ENCODE measurements at regions not wholly inside any gene's neighbourhood (a gene's known extent, or its start where the extent isn't known, plus 50 kb on each side); places are given as distances from the start of the nearest gene placed in this dataset.

DNA sequence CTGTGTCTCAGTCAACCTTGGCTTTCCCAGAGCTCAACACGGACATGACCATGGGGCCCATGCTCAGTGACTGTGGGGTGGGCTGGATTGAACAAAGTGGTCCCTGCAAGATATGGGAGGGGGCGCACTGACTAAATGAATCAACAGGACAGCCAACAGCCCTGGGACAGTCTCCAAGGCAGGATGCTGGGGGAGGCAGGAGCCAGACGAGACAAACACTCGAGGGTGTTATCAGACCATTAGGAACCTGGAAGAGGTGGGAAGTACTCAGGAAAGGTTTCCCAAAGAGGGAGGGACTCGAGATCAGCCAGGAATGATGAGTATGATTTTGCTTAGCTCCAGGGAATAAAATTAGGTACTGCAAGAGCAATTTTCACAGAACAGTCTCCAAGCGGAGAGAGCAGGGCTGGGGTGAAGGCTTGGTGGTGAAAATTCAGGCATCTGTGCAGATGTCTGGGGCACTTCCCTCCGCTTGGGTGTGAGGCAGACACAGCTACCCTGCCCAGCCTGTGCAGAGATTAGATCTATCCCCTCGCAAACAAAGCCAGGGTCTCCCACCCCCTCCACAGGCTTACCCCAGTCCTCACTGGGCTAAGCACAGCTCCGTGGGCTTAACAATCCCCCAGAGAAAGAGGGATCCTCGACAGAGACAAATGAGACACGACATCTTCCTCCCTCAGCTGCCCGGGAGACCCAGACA, 261.1 kb upstream of the ZMIZ1 start:
- Histone ChIP-seq H3K27ac (no peak overlapping the region), H3K27me3 (replicated peaks) (peaks cover 14% of the 10 kb centered on the region), H3K4me3 (ENCODE audit: low read depth, low read length) (no peak overlapping the region), H3K36me3 (replicated peaks) (no peaks in the 10 kb centered on the region)
- TF ChIP-seq, protein P1, sequence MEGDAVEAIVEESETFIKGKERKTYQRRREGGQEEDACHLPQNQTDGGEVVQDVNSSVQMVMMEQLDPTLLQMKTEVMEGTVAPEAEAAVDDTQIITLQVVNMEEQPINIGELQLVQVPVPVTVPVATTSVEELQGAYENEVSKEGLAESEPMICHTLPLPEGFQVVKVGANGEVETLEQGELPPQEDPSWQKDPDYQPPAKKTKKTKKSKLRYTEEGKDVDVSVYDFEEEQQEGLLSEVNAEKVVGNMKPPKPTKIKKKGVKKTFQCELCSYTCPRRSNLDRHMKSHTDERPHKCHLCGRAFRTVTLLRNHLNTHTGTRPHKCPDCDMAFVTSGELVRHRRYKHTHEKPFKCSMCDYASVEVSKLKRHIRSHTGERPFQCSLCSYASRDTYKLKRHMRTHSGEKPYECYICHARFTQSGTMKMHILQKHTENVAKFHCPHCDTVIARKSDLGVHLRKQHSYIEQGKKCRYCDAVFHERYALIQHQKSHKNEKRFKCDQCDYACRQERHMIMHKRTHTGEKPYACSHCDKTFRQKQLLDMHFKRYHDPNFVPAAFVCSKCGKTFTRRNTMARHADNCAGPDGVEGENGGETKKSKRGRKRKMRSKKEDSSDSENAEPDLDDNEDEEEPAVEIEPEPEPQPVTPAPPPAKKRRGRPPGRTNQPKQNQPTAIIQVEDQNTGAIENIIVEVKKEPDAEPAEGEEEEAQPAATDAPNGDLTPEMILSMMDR (IDR thresholded peaks at IDR 0.05; ENCODE audit: low read depth, low read length, missing control alignments), result no peak
- in situ Hi-C loops (cut with HindIII; ENCODE audit: low pct_ligation_motif_present, low sequenced_read_pairs), result no loop called here
- no peak for DNase-seq

DNA sequence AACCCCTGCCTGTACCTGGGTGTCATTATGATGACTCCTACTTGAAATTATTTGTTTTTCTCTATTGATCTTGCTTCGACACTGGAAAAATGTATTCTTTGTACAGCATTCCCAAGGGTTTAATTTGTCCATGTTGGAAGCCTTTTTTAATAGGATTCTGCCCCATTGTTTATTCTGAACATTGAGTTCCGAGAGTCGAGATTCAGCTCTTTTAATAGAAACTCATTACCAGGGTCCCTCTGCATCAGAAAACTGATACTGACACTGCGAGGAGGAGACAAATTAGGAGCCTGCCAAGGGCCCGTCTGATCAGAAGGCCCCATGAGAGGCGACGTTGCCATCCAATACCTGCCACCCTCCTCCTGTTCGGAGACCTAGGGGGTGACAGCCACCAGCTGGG, 260.5 kb upstream of the ZMIZ1 start:
- peaks cover 14% of the 10 kb centered on the region for H3K27me3 ChIP-seq (replicated peaks)
- in situ Hi-C loops (cut with HindIII; ENCODE audit: low pct_ligation_motif_present, low sequenced_read_pairs), result no loop called here
- no peak overlapping the region for H3K4me3 ChIP-seq (ENCODE audit: low read depth, low read length)
- TF ChIP-seq, protein P1 (IDR thresholded peaks at IDR 0.05; ENCODE audit: low read depth, low read length, missing control alignments), result no peak
- no peak overlapping the region for H3K27ac ChIP-seq
- no peaks in the 10 kb centered on the region for H3K36me3 ChIP-seq (replicated peaks)
- no peak for DNase-seq

DNA sequence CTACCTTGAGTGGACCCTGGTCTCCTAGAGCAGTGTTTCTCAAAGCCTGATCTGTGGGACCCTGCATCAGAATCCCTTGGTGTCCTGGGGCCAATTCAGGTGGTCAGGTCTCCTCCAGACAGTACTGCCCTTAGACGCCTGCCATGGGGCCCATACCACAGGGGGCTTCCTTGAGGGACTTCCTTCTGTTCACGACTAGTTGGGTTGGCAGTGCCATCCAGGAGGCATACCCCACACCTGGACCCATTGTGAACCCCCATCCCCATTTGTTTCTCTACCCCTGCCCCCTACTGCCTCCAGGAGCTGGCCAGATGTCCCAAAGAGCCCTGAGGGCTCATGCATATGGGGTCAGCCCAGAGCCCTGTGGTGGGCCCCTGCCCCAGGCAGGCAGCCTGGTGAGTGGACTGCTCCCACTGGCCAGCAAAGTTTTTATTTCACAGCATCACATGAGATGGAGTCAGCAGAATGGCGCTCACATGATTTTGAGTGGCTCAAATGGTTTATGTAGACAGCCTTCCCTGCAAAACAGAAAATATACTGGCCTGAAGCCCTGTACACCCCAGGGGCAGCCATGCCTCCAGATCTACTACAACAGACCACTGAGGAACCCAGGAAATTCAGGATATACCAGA, 259.9 kb upstream of the ZMIZ1 start:
- TF ChIP-seq, protein P1 (IDR thresholded peaks at IDR 0.05; ENCODE audit: low read depth, low read length, missing control alignments), result no peak
- H3K36me3 ChIP-seq (replicated peaks), result no peaks in the 10 kb centered on the region
- in situ Hi-C loops (cut with HindIII; ENCODE audit: low pct_ligation_motif_present, low sequenced_read_pairs), result no loop called here
- H3K27me3 ChIP-seq (replicated peaks), result peaks cover 14% of the 10 kb centered on the region
- DNase-seq, result no peak
- H3K27ac ChIP-seq, result no peak overlapping the region
- no peak overlapping the region for H3K4me3 ChIP-seq (ENCODE audit: low read depth, low read length)

DNA sequence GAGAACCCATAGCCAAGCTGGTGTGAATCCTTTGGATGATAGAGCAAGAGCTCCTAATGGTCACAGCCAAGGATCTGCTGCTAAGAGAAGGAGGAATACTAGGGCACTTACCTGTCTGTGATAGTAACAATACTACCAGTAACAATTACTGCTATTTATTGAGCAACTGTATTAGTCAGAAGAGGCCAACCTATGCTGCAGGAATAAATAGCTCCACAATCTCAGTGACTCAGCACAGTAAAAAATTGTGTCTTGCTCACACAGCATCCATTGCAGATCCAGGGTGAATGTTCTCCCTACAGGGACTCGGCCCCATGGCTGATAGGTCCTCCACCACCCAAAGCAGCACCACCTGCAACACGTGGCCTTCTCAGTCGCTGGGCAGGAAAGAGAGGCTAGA, 257.6 kb upstream of the ZMIZ1 start:
- in situ Hi-C loops (cut with HindIII; ENCODE audit: low pct_ligation_motif_present, low sequenced_read_pairs), result no loop called here
- no peak for DNase-seq
- peaks cover 15% of the 10 kb centered on the region for H3K27me3 ChIP-seq (replicated peaks)
- TF ChIP-seq, protein P1 (IDR thresholded peaks at IDR 0.05; ENCODE audit: low read depth, low read length, missing control alignments), result no peak
- H3K27ac ChIP-seq, result no peak overlapping the region
- H3K4me3 ChIP-seq (ENCODE audit: low read depth, low read length), result no peak overlapping the region
- H3K36me3 ChIP-seq (replicated peaks), result no peaks in the 10 kb centered on the region

DNA sequence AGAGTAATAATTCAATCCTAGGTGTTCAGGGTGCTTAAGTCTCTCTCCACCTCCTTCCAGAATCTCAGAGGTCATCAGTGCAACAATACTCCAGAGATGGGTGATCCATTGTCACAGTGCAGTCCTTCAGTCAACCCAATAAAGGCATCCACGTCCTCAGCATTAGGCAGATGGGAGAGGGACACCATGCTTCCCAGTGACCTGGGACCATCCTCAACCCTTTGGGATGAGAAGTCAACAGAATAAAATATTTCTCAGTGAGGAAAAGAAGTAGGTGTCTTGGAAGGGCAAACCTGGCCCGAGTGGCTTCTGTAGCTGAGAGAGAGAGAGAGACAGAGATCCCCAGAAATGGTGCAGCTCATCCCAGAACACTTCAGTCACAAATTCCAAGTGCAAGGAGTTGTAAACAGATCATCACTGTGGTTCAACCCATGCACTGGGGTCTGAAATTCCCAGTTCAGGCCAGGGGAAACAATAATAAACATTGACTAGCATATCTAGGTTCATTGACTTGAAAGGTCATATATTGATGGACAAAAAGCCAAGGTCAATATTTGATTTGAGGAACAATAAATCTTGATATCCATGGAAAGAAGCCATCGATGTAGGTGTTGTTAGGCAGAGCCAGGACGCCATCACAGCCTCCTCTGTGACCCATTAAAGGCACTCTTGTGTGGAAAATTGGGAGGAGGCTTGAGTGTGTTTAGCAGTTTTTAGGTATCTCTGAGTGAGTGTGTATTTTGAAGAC, 256.0 kb upstream of the ZMIZ1 start:
- in situ Hi-C loops (cut with HindIII; ENCODE audit: low pct_ligation_motif_present, low sequenced_read_pairs), result no loop called here
- Histone ChIP-seq H3K4me3 (ENCODE audit: low read depth, low read length) (no peak overlapping the region), H3K27me3 (replicated peaks) (peaks cover 15% of the 10 kb centered on the region), H3K27ac (no peak overlapping the region), H3K36me3 (replicated peaks) (no peaks in the 10 kb centered on the region)
- DNase-seq, result no peak
- TF ChIP-seq, protein P1 (IDR thresholded peaks at IDR 0.05; ENCODE audit: low read depth, low read length, missing control alignments), result no peak

Measured in brain microvascular endothelial cell (primary cell).